SK-N-SH (cell line): ENCODE measurements at regions not wholly inside any gene's neighbourhood (a gene's known extent, or its start where the extent isn't known, plus 50 kb on each side); places are given as distances from the start of the nearest gene placed in this dataset.

Experiments used
- CTCF ChIA-PET: fragments of 300-600, 350-600 bp; formaldehyde crosslinking; extraction: SDS; loops from one replicate; lab custom pipeline; 2021; lab: Yijun Ruan, JAX
- POLR2A ChIA-PET: fragments of 350-600 bp; sonication (Branson Sonifier 250); formaldehyde crosslinking; extraction: SDS; loops from one replicate; lab custom pipeline; 2020; ENCODE audit warnings: antibody characterized with exemption, inconsistent platforms; lab: Yijun Ruan, JAX
- DNase-seq: peaks from one replicate; pipeline ENCODE4 v3.0.0; 2012
- H2AFZ ChIP-seq: fragments of 200-600 bp; sonication (generic); 2 replicates; pipeline ENCODE4 v1.8.1; 2016; ENCODE audit warnings: antibody characterized with exemption, mild to moderate bottlenecking, low read depth
- H3F3A ChIP-seq: fragments of 200-600 bp; sonication (generic); replicated peaks from 2 replicates; pipeline ENCODE3; 2016; ENCODE audit warnings: antibody characterized with exemption, mild to moderate bottlenecking; ENCODE audit not compliant: insufficient read depth
- H3K27ac ChIP-seq, 2 experiments: fragments of 200-500 bp in 1 of 2; fragments of 200-600 bp in 1 of 2; sonication (Bioruptor generic) in 1 of 2; sonication (generic), shearing (Covaris generic) in 1 of 2; 2 replicates each; pipeline versions ENCODE4 v1.5.1 to v1.6.1; 2014 to 2016; ENCODE audit warnings: low read depth in 2 of 2, inconsistent platforms in 1 of 2, low read length in 1 of 2, mild to moderate bottlenecking in 1 of 2, mixed read lengths in 1 of 2
- H3K27me3 ChIP-seq: fragments of 200-600 bp; sonication (generic), shearing (Covaris generic); 2 replicates; pipeline ENCODE4 v1.6.1; 2016; ENCODE audit warnings: mixed run types; ENCODE audit not compliant: insufficient read depth
- H3K36me3 ChIP-seq, 2 experiments: fragments of 200-500 bp in 1 of 2; fragments of 200-600 bp in 1 of 2; sonication (Bioruptor generic) in 1 of 2; sonication (generic) in 1 of 2; replicated peaks in 1 of 2; 2 replicates each; pipeline versions ENCODE3 to v1.5.1; 2014 to 2016; ENCODE audit warnings: low read length in 1 of 2, mild to moderate bottlenecking in 1 of 2; ENCODE audit not compliant: insufficient read depth in 2 of 2, control insufficient read depth in 1 of 2
- H3K4me1 ChIP-seq, 2 experiments: fragments of 200-500 bp in 1 of 2; fragments of 200-600 bp in 1 of 2; sonication (Bioruptor generic) in 1 of 2; sonication (generic), shearing (Covaris generic) in 1 of 2; 2 replicates each; pipeline versions ENCODE4 v1.5.1 to v1.6.1; 2014 to 2016; ENCODE audit warnings: low read depth in 1 of 2, low read length in 1 of 2, mixed run types in 1 of 2; ENCODE audit not compliant: insufficient read depth in 2 of 2, control insufficient read depth in 1 of 2
- H3K4me2 ChIP-seq: fragments of 200-600 bp; sonication (generic), shearing (Covaris generic); 2 replicates; pipeline ENCODE4 v1.6.1; 2017; ENCODE audit warnings: mixed run types
- H3K4me3 ChIP-seq, 2 experiments: fragments of 200-500 bp in 1 of 2; fragments of 200-600 bp in 1 of 2; sonication (Bioruptor generic) in 1 of 2; sonication (generic), shearing (Covaris generic) in 1 of 2; 2 replicates each; pipeline versions ENCODE4 v1.5.1 to v1.8.1; 2014 to 2016; ENCODE audit warnings: low read depth in 2 of 2, inconsistent platforms in 1 of 2, low read length in 1 of 2, mild to moderate bottlenecking in 1 of 2, mixed read lengths in 1 of 2, moderate library complexity in 1 of 2
- H3K79me2 ChIP-seq: fragments of 200-600 bp; sonication (generic); 2 replicates; pipeline ENCODE4 v1.8.1; 2017; ENCODE audit warnings: mild to moderate bottlenecking; ENCODE audit not compliant: insufficient read depth
- H3K9ac ChIP-seq: fragments of 200-600 bp; sonication (generic); 2 replicates; pipeline ENCODE4 v1.6.1; 2017; ENCODE audit warnings: mixed run types
- H3K9me2 ChIP-seq: fragments of 200-600 bp; sonication (generic); 2 replicates; pipeline ENCODE4 v1.6.1; 2017; ENCODE audit warnings: mixed run types
- H3K9me3 ChIP-seq: fragments of 200-600 bp; sonication (generic); 2 replicates; pipeline ENCODE4 v1.6.1; 2017; ENCODE audit warnings: mixed run types, mild to moderate bottlenecking, moderate library complexity
- H4K20me1 ChIP-seq: fragments of 200-600 bp; sonication (generic); 2 replicates; pipeline ENCODE4 v1.6.1; 2017; ENCODE audit warnings: mild to moderate bottlenecking, mixed run types; ENCODE audit not compliant: insufficient read depth
- ELF1 ChIP-seq: IDR thresholded peaks from 2 replicates; pipeline ENCODE4 v1.4.0; 2012
- EP300 ChIP-seq, 2 experiments: IDR thresholded peaks; 2 replicates each; pipeline versions ENCODE4 v1.4.0 to v1.6.1; 2012; ENCODE audit warnings: borderline replicate concordance in 1 of 2, low read depth in 1 of 2, low read length in 1 of 2
- EZH2phosphoT487 ChIP-seq: fragments of 200-600 bp; sonication (generic); IDR thresholded peaks from 2 replicates; pipeline ENCODE4 v1.6.1; 2017; ENCODE audit warnings: low read depth, mixed run types, mild to moderate bottlenecking, antibody characterized with exemption, moderate library complexity, borderline replicate concordance
- FOSL2 ChIP-seq: IDR thresholded peaks from 2 replicates; pipeline ENCODE4 v1.4.0; 2012; ENCODE audit warnings: low read depth, mild to moderate bottlenecking, moderate library complexity, borderline replicate concordance
- FOXJ3 ChIP-seq: sonication (generic); formaldehyde crosslinking; IDR thresholded peaks from 2 replicates; pipeline ENCODE4 v1.5.1; 2020; ENCODE audit warnings: mild to moderate bottlenecking, missing genetic modification reagents
- FOXM1 ChIP-seq: IDR thresholded peaks from 2 replicates; pipeline ENCODE4 v1.4.0; 2012; ENCODE audit warnings: low read depth, mild to moderate bottlenecking
- GABPA ChIP-seq: IDR thresholded peaks from 2 replicates; pipeline ENCODE4 v1.4.0; 2012; ENCODE audit warnings: low read depth, mild to moderate bottlenecking
- GATA2 ChIP-seq: sonication (generic); formaldehyde crosslinking; IDR thresholded peaks from 2 replicates; pipeline ENCODE4 v1.5.0; 2020; ENCODE audit warnings: mild to moderate bottlenecking, missing genetic modification reagents
- JUND ChIP-seq: IDR thresholded peaks from 2 replicates; pipeline ENCODE4 v1.4.0; 2012
- MXI1 ChIP-seq: IDR thresholded peaks from 2 replicates; pipeline ENCODE4 v1.6.1; 2012; ENCODE audit warnings: mild to moderate bottlenecking, low read depth, low read length, improper control_type of control experiment
- NFIC ChIP-seq: IDR thresholded peaks from 2 replicates; pipeline ENCODE4 v1.4.0; 2012; ENCODE audit warnings: borderline replicate concordance
- NRF1 ChIP-seq: IDR thresholded peaks from 2 replicates; pipeline ENCODE4 v1.6.1; 2012; ENCODE audit warnings: low read depth, mild to moderate bottlenecking, low read length
- PBX3 ChIP-seq: IDR thresholded peaks from 2 replicates; pipeline ENCODE4; 2012
- POLR2AphosphoS5 ChIP-seq: IDR thresholded peaks from 2 replicates; pipeline ENCODE4 v1.6.1; 2012; ENCODE audit warnings: low read depth, low read length
- RFX5 ChIP-seq: IDR thresholded peaks from 2 replicates; pipeline ENCODE4 v1.6.1; 2012; ENCODE audit warnings: mild to moderate bottlenecking, improper control_type of control experiment, low read length
- RXRA ChIP-seq: IDR thresholded peaks from 2 replicates; pipeline ENCODE4 v1.4.0; 2012; ENCODE audit warnings: low read depth, mild to moderate bottlenecking, borderline replicate concordance
- TAF1 ChIP-seq: IDR thresholded peaks from 2 replicates; pipeline ENCODE4 v1.6.1; 2012; ENCODE audit warnings: low read depth, mild to moderate bottlenecking, low read length, moderate library complexity, borderline replicate concordance
- TCF12 ChIP-seq: IDR thresholded peaks from 2 replicates; pipeline ENCODE4 v1.4.0; 2012
- TEAD4 ChIP-seq: IDR thresholded peaks from 2 replicates; pipeline ENCODE4 v1.4.0; 2012; ENCODE audit warnings: mild to moderate bottlenecking, borderline replicate concordance; ENCODE audit not compliant: insufficient read depth
- WGBS: methylation state at CpG from one replicate; pipeline ENCODE4 v1.1.6; 2017; ENCODE audit warnings: low lambda C conversion rate; 5-methylcytosine and 5-hydroxymethylcytosine counted together
- TF ChIP-seq, protein P1 (sequence below): IDR thresholded peaks from 2 replicates; pipeline ENCODE4 v1.4.0; 2012; ENCODE audit warnings: low read depth, borderline replicate concordance
- TF ChIP-seq, protein P2 (sequence below): fragments of 150-350 bp; IDR thresholded peaks from 2 replicates; pipeline ENCODE4 v1.6.1; 2017; ENCODE audit warnings: antibody characterized with exemption, low read length, low read depth, borderline replicate concordance
- TF ChIP-seq, protein P3 (sequence below): fragments of 150-350 bp; IDR thresholded peaks from 2 replicates; pipeline ENCODE4 v1.6.1; 2016; ENCODE audit warnings: mild to moderate bottlenecking, low read depth, low read length

- H3K27ac ChIP-seq = no peak overlapping the region
- TF ChIP-seq NRF1 (no peak), FOXM1 (no peak), POLR2AphosphoS5 (no peak), GABPA (no peak), NFIC (no peak), RXRA (no peak), TCF12 (no peak), TEAD4 (no peak), EP300 (IDR thresholded peaks at IDR 0.05; ENCODE audit: borderline replicate concordance in 1 of 2, low read depth in 1 of 2, low read length in 1 of 2) (no peak), PBX3 (no peak), GATA2 (no peak), EZH2phosphoT487 (no peak), FOXJ3 (CRISPR knock-in tag) (no peak), JUND (no peak)
- TF ChIP-seq, protein P1, sequence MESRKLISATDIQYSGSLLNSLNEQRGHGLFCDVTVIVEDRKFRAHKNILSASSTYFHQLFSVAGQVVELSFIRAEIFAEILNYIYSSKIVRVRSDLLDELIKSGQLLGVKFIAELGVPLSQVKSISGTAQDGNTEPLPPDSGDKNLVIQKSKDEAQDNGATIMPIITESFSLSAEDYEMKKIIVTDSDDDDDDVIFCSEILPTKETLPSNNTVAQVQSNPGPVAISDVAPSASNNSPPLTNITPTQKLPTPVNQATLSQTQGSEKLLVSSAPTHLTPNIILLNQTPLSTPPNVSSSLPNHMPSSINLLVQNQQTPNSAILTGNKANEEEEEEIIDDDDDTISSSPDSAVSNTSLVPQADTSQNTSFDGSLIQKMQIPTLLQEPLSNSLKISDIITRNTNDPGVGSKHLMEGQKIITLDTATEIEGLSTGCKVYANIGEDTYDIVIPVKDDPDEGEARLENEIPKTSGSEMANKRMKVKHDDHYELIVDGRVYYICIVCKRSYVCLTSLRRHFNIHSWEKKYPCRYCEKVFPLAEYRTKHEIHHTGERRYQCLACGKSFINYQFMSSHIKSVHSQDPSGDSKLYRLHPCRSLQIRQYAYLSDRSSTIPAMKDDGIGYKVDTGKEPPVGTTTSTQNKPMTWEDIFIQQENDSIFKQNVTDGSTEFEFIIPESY = no peak
- TF ChIP-seq, protein P2, sequence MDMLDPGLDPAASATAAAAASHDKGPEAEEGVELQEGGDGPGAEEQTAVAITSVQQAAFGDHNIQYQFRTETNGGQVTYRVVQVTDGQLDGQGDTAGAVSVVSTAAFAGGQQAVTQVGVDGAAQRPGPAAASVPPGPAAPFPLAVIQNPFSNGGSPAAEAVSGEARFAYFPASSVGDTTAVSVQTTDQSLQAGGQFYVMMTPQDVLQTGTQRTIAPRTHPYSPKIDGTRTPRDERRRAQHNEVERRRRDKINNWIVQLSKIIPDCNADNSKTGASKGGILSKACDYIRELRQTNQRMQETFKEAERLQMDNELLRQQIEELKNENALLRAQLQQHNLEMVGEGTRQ = no peak
- H3K36me3 ChIP-seq = no peaks in the 10 kb centered on the region
- H3K4me1 ChIP-seq = no peaks in the 10 kb centered on the region
- ChIA-PET CTCF (no interaction called here), POLR2A (no interaction called here)
- H3K9me3 ChIP-seq = no peaks in the 10 kb centered on the region
- 69% methylated on average over 1 of the region's 1 CpG for WGBS
- DNase-seq = no peak
- H3F3A ChIP-seq = no peaks in the 10 kb centered on the region
- no peak overlapping the region for H3K4me2 ChIP-seq
- no peak overlapping the region for H3K4me3 ChIP-seq
- no peaks in the 10 kb centered on the region for H4K20me1 ChIP-seq
- H2AFZ ChIP-seq = no peak overlapping the region
- no peaks in the 10 kb centered on the region for H3K27me3 ChIP-seq
- H3K9ac ChIP-seq = no peak overlapping the region
- H3K79me2 ChIP-seq = no peaks in the 10 kb centered on the region
- H3K9me2 ChIP-seq = peaks cover 6% of the 10 kb centered on the region; the same call in 1 of the 2 replicates
Observed at GRCh38 chr4:138475116-138475515, 233.0 kb upstream of the SLC7A11 start.

GRCh38 chr4:138473339-138473738 lies 231.2 kb upstream of the SLC7A11 start:
- Histone ChIP-seq H3K9ac (no peak overlapping the region), H2AFZ (no peak overlapping the region), H3K4me1 (no peaks in the 10 kb centered on the region), H3K27ac (no peak overlapping the region), H3K9me2 (peaks cover 6% of the 10 kb centered on the region; the same call in 1 of the 2 replicates), H3K79me2 (no peaks in the 10 kb centered on the region), H3F3A (no peaks in the 10 kb centered on the region), H4K20me1 (no peaks in the 10 kb centered on the region), H3K4me2 (no peak overlapping the region), H3K27me3 (no peaks in the 10 kb centered on the region), H3K36me3 (no peaks in the 10 kb centered on the region), H3K9me3 (no peaks in the 10 kb centered on the region), H3K4me3 (no peak overlapping the region)
- WGBS = 72% methylated on average over 4 of the region's 4 CpGs
- no peak for DNase-seq
- CTCF ChIA-PET = no interaction called here
- POLR2A ChIA-PET = no interaction called here
- TF ChIP-seq, protein P2 = no peak
- no peak for TF ChIP-seq JUND
- TF ChIP-seq ELF1 = no peak
- TF ChIP-seq TAF1 = no peak
- TF ChIP-seq FOXM1 = no peak
- TF ChIP-seq, protein P1 = no peak
- no peak for TF ChIP-seq FOSL2
- TF ChIP-seq, protein P3, sequence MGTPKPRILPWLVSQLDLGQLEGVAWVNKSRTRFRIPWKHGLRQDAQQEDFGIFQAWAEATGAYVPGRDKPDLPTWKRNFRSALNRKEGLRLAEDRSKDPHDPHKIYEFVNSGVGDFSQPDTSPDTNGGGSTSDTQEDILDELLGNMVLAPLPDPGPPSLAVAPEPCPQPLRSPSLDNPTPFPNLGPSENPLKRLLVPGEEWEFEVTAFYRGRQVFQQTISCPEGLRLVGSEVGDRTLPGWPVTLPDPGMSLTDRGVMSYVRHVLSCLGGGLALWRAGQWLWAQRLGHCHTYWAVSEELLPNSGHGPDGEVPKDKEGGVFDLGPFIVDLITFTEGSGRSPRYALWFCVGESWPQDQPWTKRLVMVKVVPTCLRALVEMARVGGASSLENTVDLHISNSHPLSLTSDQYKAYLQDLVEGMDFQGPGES = no peak
- TF ChIP-seq TEAD4 = no peak
- no peak for TF ChIP-seq RFX5
- TF ChIP-seq MXI1 = no peak
